PFSK-1 (cell line): ENCODE measurements at regions not wholly inside any gene's neighbourhood (a gene's known extent, or its start where the extent isn't known, plus 50 kb on each side); places are given as distances from the start of the nearest gene placed in this dataset.

ENCODE experiments used
- FOXP2 ChIP-seq: optimal IDR thresholded peaks from 2 replicates; pipeline ENCODE3; 2011; ENCODE audit warnings: borderline replicate concordance, control low read depth, inconsistent platforms; ENCODE audit not compliant: insufficient read depth; ENCODE audit errors: extremely low read length, extremely low read depth
- POLR2AphosphoS5 ChIP-seq: IDR thresholded peaks from 2 replicates; pipeline ENCODE4 v1.6.1; 2012; ENCODE audit warnings: low read depth, mild to moderate bottlenecking, control low read depth, low read length, moderate library complexity
- REST ChIP-seq, 2 experiments: IDR thresholded peaks; 2 replicates each; pipeline versions ENCODE4 v1.6.1 to v1.8.0; 2011 to 2012; ENCODE audit warnings: low read depth in 2 of 2, low read length in 2 of 2, control low read depth in 1 of 2, inconsistent platforms in 1 of 2, mild to moderate bottlenecking in 1 of 2, moderate library complexity in 1 of 2; ENCODE audit not compliant: insufficient read depth in 1 of 2
- SIN3A ChIP-seq: IDR thresholded peaks from 2 replicates; pipeline ENCODE4 v1.6.1; 2012; ENCODE audit warnings: mild to moderate bottlenecking, low read length, moderate library complexity, borderline replicate concordance; ENCODE audit not compliant: insufficient read depth
- TAF1 ChIP-seq: IDR thresholded peaks from 2 replicates; pipeline ENCODE4 v1.6.1; 2012; ENCODE audit warnings: low read length, control low read depth, borderline replicate concordance; ENCODE audit not compliant: insufficient read depth

- TF ChIP-seq TAF1 (no peak), REST (IDR thresholded peaks at IDR 0.05; ENCODE audit: insufficient read depth in 1 of 2, low read depth in 2 of 2, low read length in 2 of 2) (no peak), SIN3A (no peak), FOXP2 (no peak), POLR2AphosphoS5 (no peak)
Measured at GRCh38 chr10:2079603-2080078, 342.3 kb upstream of the ADARB2 start.

GRCh38 chr10:2077231-2077630, 339.9 kb upstream of the ADARB2 start:
- TF ChIP-seq REST (IDR thresholded peaks at IDR 0.05; ENCODE audit: insufficient read depth in 1 of 2, low read depth in 2 of 2, low read length in 2 of 2) (no peak), SIN3A (no peak), FOXP2 (no peak), POLR2AphosphoS5 (no peak), TAF1 (no peak)

- no peak for TF ChIP-seq POLR2AphosphoS5
- TF ChIP-seq REST (IDR thresholded peaks at IDR 0.05; ENCODE audit: insufficient read depth in 1 of 2, low read depth in 2 of 2, low read length in 2 of 2), result no peak
Measured at GRCh38 chr10:2076528-2076927, 339.2 kb upstream of the ADARB2 start.

- no peak for TF ChIP-seq TAF1
- TF ChIP-seq POLR2AphosphoS5, result no peak
- TF ChIP-seq FOXP2, result no peak
- no peak for TF ChIP-seq SIN3A
- TF ChIP-seq REST (IDR thresholded peaks at IDR 0.05; ENCODE audit: insufficient read depth in 1 of 2, low read depth in 2 of 2, low read length in 2 of 2), result no peak
Measured at GRCh38 chr10:2067015-2067414, 329.7 kb upstream of the ADARB2 start.

- TF ChIP-seq REST (IDR thresholded peaks at IDR 0.05; ENCODE audit: insufficient read depth in 1 of 2, low read depth in 2 of 2, low read length in 2 of 2) (no peak), FOXP2 (no peak), SIN3A (no peak), POLR2AphosphoS5 (no peak), TAF1 (no peak)
Measured at GRCh38 chr10:2054728-2055127, 317.4 kb upstream of the ADARB2 start.
